ENCODE measurements at regions not wholly inside any gene's neighbourhood (a gene's known extent, or its start where the extent isn't known, plus 50 kb on each side); places are given as distances from the start of the nearest gene placed in this dataset.

- Histone ChIP-seq H2AK5ac (ENCODE audit: low read length, severe bottlenecking) (no peak overlapping the region), H4K8ac (ENCODE audit: low read length) (no peak overlapping the region), H2BK120ac (ENCODE audit: low read depth, low read length) (no peak overlapping the region), H3K4me1 (ENCODE audit: control insufficient read depth, insufficient read depth, low read depth, low read length) (no peaks in the 10 kb centered on the region), H4K91ac (ENCODE audit: low read length) (no peak overlapping the region), H3K9ac (ENCODE audit: low read length) (no peak overlapping the region), H2BK12ac (ENCODE audit: low read length in 2 of 2) (no peak overlapping the region), H2BK5ac (ENCODE audit: low read depth, low read length, poor library complexity, severe bottlenecking) (no peak overlapping the region), H3K36me3 (ENCODE audit: control insufficient read depth in 1 of 2, insufficient read depth in 2 of 2, low read depth in 1 of 2, low read length in 2 of 2) (no peaks in the 10 kb centered on the region), H2BK15ac (ENCODE audit: low read depth, poor library complexity, severe bottlenecking) (no peak overlapping the region), H3K27ac (ENCODE audit: low read length, poor library complexity, severe bottlenecking) (no peak overlapping the region), H3K18ac (ENCODE audit: low read depth in 1 of 2, low read length in 2 of 2) (no peak overlapping the region), H2AFZ (ENCODE audit: low read depth, low read length) (no peak overlapping the region), H3K14ac (ENCODE audit: low read length in 2 of 2) (no peak overlapping the region), H3K4ac (ENCODE audit: low read depth in 1 of 2, low read length in 2 of 2) (no peak overlapping the region), H3K4me2 (ENCODE audit: low read length, poor library complexity, severe bottlenecking) (no peak overlapping the region), H3K27me3 (ENCODE audit: control insufficient read depth in 1 of 2, insufficient read depth in 1 of 2, low read length in 2 of 2) (no peaks in the 10 kb centered on the region), H3K4me3 (ENCODE audit: insufficient read depth in 1 of 2, low read depth in 1 of 2, low read length in 2 of 2) (no peak overlapping the region), H3K23ac (ENCODE audit: low read length in 2 of 2) (no peak overlapping the region), H3K9me3 (ENCODE audit: control insufficient read depth, low read length) (no peaks in the 10 kb centered on the region), H3K79me1 (replicated peaks; ENCODE audit: low read length, poor library complexity, severe bottlenecking) (no peaks in the 10 kb centered on the region)
- DNase-seq = no peak
- WGBS = 45% methylated on average over 6 of the region's 7 CpGs
Observed at GRCh38 chr6:159462431-159462830, 230.6 kb downstream of the SOD2 start.

GRCh38 chr6:159461998-159462397 is 231.0 kb downstream of the SOD2 start:
- no peak overlapping the region for H3K9ac ChIP-seq (ENCODE audit: low read length)
- DNase-seq = no peak
- no peaks in the 10 kb centered on the region for H3K79me1 ChIP-seq (replicated peaks; ENCODE audit: low read length, poor library complexity, severe bottlenecking)
- H3K27ac ChIP-seq (ENCODE audit: low read length, poor library complexity, severe bottlenecking) = no peak overlapping the region
- no peak overlapping the region for H4K8ac ChIP-seq (ENCODE audit: low read length)
- H2BK15ac ChIP-seq (ENCODE audit: low read depth, poor library complexity, severe bottlenecking) = no peak overlapping the region
- H3K9me3 ChIP-seq (ENCODE audit: control insufficient read depth, low read length) = no peaks in the 10 kb centered on the region
- H2AFZ ChIP-seq (ENCODE audit: low read depth, low read length) = no peak overlapping the region
- no peak overlapping the region for H3K18ac ChIP-seq (ENCODE audit: low read depth in 1 of 2, low read length in 2 of 2)
- no peak overlapping the region for H3K4me3 ChIP-seq (ENCODE audit: insufficient read depth in 1 of 2, low read depth in 1 of 2, low read length in 2 of 2)
- H3K14ac ChIP-seq (ENCODE audit: low read length in 2 of 2) = no peak overlapping the region
- no peak overlapping the region for H3K23ac ChIP-seq (ENCODE audit: low read length in 2 of 2)
- no peak overlapping the region for H2BK5ac ChIP-seq (ENCODE audit: low read depth, low read length, poor library complexity, severe bottlenecking)
- WGBS = 33% methylated on average over 1 of the region's 1 CpG
- H4K91ac ChIP-seq (ENCODE audit: low read length) = no peak overlapping the region
- H2BK120ac ChIP-seq (ENCODE audit: low read depth, low read length) = no peak overlapping the region
- no peak overlapping the region for H2BK12ac ChIP-seq (ENCODE audit: low read length in 2 of 2)
- H3K4me2 ChIP-seq (ENCODE audit: low read length, poor library complexity, severe bottlenecking) = no peak overlapping the region
- no peaks in the 10 kb centered on the region for H3K27me3 ChIP-seq (ENCODE audit: control insufficient read depth in 1 of 2, insufficient read depth in 1 of 2, low read length in 2 of 2)
- no peak overlapping the region for H3K4ac ChIP-seq (ENCODE audit: low read depth in 1 of 2, low read length in 2 of 2)
- H3K4me1 ChIP-seq (ENCODE audit: control insufficient read depth, insufficient read depth, low read depth, low read length) = no peaks in the 10 kb centered on the region
- no peak overlapping the region for H2AK5ac ChIP-seq (ENCODE audit: low read length, severe bottlenecking)
- no peaks in the 10 kb centered on the region for H3K36me3 ChIP-seq (ENCODE audit: control insufficient read depth in 1 of 2, insufficient read depth in 2 of 2, low read depth in 1 of 2, low read length in 2 of 2)

- H3K9me3 ChIP-seq (ENCODE audit: control insufficient read depth, low read length) = no peaks in the 10 kb centered on the region
- H2AFZ ChIP-seq (ENCODE audit: low read depth, low read length) = no peak overlapping the region
- H3K79me1 ChIP-seq (replicated peaks; ENCODE audit: low read length, poor library complexity, severe bottlenecking) = no peaks in the 10 kb centered on the region
- DNase-seq = no peak
- H2BK12ac ChIP-seq (ENCODE audit: low read length in 2 of 2) = no peak overlapping the region
- no peak overlapping the region for H2BK5ac ChIP-seq (ENCODE audit: low read depth, low read length, poor library complexity, severe bottlenecking)
- no peak overlapping the region for H3K9ac ChIP-seq (ENCODE audit: low read length)
- H2BK120ac ChIP-seq (ENCODE audit: low read depth, low read length) = no peak overlapping the region
- H2AK5ac ChIP-seq (ENCODE audit: low read length, severe bottlenecking) = no peak overlapping the region
- 58% methylated on average over 5 of the region's 5 CpGs for WGBS
- no peak overlapping the region for H3K4me3 ChIP-seq (ENCODE audit: insufficient read depth in 1 of 2, low read depth in 1 of 2, low read length in 2 of 2)
- no peaks in the 10 kb centered on the region for H3K4me1 ChIP-seq (ENCODE audit: control insufficient read depth, insufficient read depth, low read depth, low read length)
- no peaks in the 10 kb centered on the region for H3K36me3 ChIP-seq (ENCODE audit: control insufficient read depth in 1 of 2, insufficient read depth in 2 of 2, low read depth in 1 of 2, low read length in 2 of 2)
- H3K4ac ChIP-seq (ENCODE audit: low read depth in 1 of 2, low read length in 2 of 2) = no peak overlapping the region
- H4K8ac ChIP-seq (ENCODE audit: low read length) = no peak overlapping the region
- H3K4me2 ChIP-seq (ENCODE audit: low read length, poor library complexity, severe bottlenecking) = no peak overlapping the region
- H2BK15ac ChIP-seq (ENCODE audit: low read depth, poor library complexity, severe bottlenecking) = no peak overlapping the region
- H4K91ac ChIP-seq (ENCODE audit: low read length) = no peak overlapping the region
- H3K27ac ChIP-seq (ENCODE audit: low read length, poor library complexity, severe bottlenecking) = no peak overlapping the region
- no peak overlapping the region for H3K14ac ChIP-seq (ENCODE audit: low read length in 2 of 2)
- no peak overlapping the region for H3K23ac ChIP-seq (ENCODE audit: low read length in 2 of 2)
- no peaks in the 10 kb centered on the region for H3K27me3 ChIP-seq (ENCODE audit: control insufficient read depth in 1 of 2, insufficient read depth in 1 of 2, low read length in 2 of 2)
- H3K18ac ChIP-seq (ENCODE audit: low read depth in 1 of 2, low read length in 2 of 2) = no peak overlapping the region
Observed at GRCh38 chr6:159461266-159461665, 231.8 kb downstream of the SOD2 start.

- no peaks in the 10 kb centered on the region for H3K36me3 ChIP-seq (ENCODE audit: control insufficient read depth in 1 of 2, insufficient read depth in 2 of 2, low read depth in 1 of 2, low read length in 2 of 2)
- H3K14ac ChIP-seq (ENCODE audit: low read length in 2 of 2) = no peak overlapping the region
- H2AFZ ChIP-seq (ENCODE audit: low read depth, low read length) = no peak overlapping the region
- no peaks in the 10 kb centered on the region for H3K4me1 ChIP-seq (ENCODE audit: control insufficient read depth, insufficient read depth, low read depth, low read length)
- no peaks in the 10 kb centered on the region for H3K27me3 ChIP-seq (ENCODE audit: control insufficient read depth in 1 of 2, insufficient read depth in 1 of 2, low read length in 2 of 2)
- H3K27ac ChIP-seq (ENCODE audit: low read length, poor library complexity, severe bottlenecking) = no peak overlapping the region
- no peak overlapping the region for H2AK5ac ChIP-seq (ENCODE audit: low read length, severe bottlenecking)
- H3K4me2 ChIP-seq (ENCODE audit: low read length, poor library complexity, severe bottlenecking) = no peak overlapping the region
- H2BK15ac ChIP-seq (ENCODE audit: low read depth, poor library complexity, severe bottlenecking) = no peak overlapping the region
- H4K8ac ChIP-seq (ENCODE audit: low read length) = no peak overlapping the region
- H3K4me3 ChIP-seq (ENCODE audit: insufficient read depth in 1 of 2, low read depth in 1 of 2, low read length in 2 of 2) = no peak overlapping the region
- no peak overlapping the region for H2BK120ac ChIP-seq (ENCODE audit: low read depth, low read length)
- WGBS = 44% methylated on average over 4 of the region's 4 CpGs
- H2BK12ac ChIP-seq (ENCODE audit: low read length in 2 of 2) = no peak overlapping the region
- no peak overlapping the region for H3K4ac ChIP-seq (ENCODE audit: low read depth in 1 of 2, low read length in 2 of 2)
- H3K23ac ChIP-seq (ENCODE audit: low read length in 2 of 2) = no peak overlapping the region
- H2BK5ac ChIP-seq (ENCODE audit: low read depth, low read length, poor library complexity, severe bottlenecking) = no peak overlapping the region
- no peaks in the 10 kb centered on the region for H3K79me1 ChIP-seq (replicated peaks; ENCODE audit: low read length, poor library complexity, severe bottlenecking)
- no peaks in the 10 kb centered on the region for H3K9me3 ChIP-seq (ENCODE audit: control insufficient read depth, low read length)
- H3K9ac ChIP-seq (ENCODE audit: low read length) = no peak overlapping the region
- no peak overlapping the region for H4K91ac ChIP-seq (ENCODE audit: low read length)
- no peak for DNase-seq
- no peak overlapping the region for H3K18ac ChIP-seq (ENCODE audit: low read depth in 1 of 2, low read length in 2 of 2)
Observed at GRCh38 chr6:159460476-159460875, 232.6 kb downstream of the SOD2 start.
